ENCODE measurements at regions not wholly inside any gene's neighbourhood (a gene's known extent, or its start where the extent isn't known, plus 50 kb on each side); places are given as distances from the start of the nearest gene placed in this dataset.

DNA sequence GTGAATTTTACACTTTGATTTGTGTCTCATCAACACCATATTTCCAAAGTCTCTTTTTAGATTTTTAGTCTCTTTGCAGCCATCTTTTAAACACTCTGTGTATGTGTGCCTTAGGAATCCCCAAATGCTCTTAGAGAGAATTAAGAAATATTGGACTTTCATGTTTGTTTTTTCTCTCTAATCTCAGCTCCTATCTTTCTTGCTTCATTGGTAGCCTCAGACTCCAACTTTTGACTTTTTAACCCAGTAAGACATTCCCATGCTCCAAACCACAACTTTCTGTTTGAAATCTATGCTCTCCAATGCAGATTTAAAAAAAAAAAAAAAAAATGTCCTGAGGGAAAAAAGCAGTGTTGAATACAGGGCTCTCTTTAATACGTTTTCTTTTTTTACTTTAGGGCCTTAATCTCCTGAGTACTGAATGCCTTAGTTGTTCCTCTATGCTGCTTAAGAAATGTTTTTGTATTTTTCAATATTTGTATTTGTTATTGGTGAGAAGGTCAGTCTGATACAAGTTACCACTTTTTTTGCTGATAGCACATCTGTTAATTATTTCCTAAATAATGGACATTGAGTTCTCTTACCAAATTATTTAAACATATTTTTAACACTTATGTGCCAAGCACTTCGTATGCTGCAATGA is 489.9 kb downstream of the NXPH1 start:
- no peak for TF ChIP-seq EZH2 (IDR thresholded peaks at IDR 0.05; ENCODE audit: borderline replicate concordance, low read depth, low read length, poor library complexity, severe bottlenecking)
- TF ChIP-seq, protein P1, sequence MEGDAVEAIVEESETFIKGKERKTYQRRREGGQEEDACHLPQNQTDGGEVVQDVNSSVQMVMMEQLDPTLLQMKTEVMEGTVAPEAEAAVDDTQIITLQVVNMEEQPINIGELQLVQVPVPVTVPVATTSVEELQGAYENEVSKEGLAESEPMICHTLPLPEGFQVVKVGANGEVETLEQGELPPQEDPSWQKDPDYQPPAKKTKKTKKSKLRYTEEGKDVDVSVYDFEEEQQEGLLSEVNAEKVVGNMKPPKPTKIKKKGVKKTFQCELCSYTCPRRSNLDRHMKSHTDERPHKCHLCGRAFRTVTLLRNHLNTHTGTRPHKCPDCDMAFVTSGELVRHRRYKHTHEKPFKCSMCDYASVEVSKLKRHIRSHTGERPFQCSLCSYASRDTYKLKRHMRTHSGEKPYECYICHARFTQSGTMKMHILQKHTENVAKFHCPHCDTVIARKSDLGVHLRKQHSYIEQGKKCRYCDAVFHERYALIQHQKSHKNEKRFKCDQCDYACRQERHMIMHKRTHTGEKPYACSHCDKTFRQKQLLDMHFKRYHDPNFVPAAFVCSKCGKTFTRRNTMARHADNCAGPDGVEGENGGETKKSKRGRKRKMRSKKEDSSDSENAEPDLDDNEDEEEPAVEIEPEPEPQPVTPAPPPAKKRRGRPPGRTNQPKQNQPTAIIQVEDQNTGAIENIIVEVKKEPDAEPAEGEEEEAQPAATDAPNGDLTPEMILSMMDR (conservative IDR thresholded peaks at IDR 0.05; ENCODE audit: low read depth, low read length), result no peak
